Osteoblast (primary cell): ENCODE measurements at regions not wholly inside any gene's neighbourhood (a gene's known extent, or its start where the extent isn't known, plus 50 kb on each side); places are given as distances from the start of the nearest gene placed in this dataset.

Experiments
- DNase-seq: peaks from one replicate; pipeline ENCODE4 v3.0.0; 2011; ENCODE audit warnings: low spot score, mixed read lengths; ENCODE audit not compliant: insufficient read length; ENCODE audit errors: missing footprints
- H2AFZ ChIP-seq: 2 replicates; pipeline ENCODE4 v1.6.0; 2011; ENCODE audit warnings: mild to moderate bottlenecking, low read length
- H3K27ac ChIP-seq: 2 replicates; pipeline ENCODE4 v1.5.1; 2011; ENCODE audit warnings: mild to moderate bottlenecking, low read depth, low read length, moderate library complexity
- H3K27me3 ChIP-seq: 2 replicates; pipeline ENCODE4 v1.6.0; 2012; ENCODE audit warnings: mild to moderate bottlenecking, control low read depth, inconsistent platforms, low read length, moderate library complexity; ENCODE audit not compliant: insufficient read depth
- H3K36me3 ChIP-seq: 2 replicates; pipeline ENCODE4 v1.5.1; 2011; ENCODE audit warnings: mild to moderate bottlenecking, low read length, control low read depth, moderate library complexity; ENCODE audit not compliant: insufficient read depth
- H3K4me1 ChIP-seq: 2 replicates; pipeline ENCODE4 v1.5.1; 2011; ENCODE audit warnings: mild to moderate bottlenecking, low read length, control low read depth, moderate library complexity; ENCODE audit not compliant: insufficient read depth
- H3K4me2 ChIP-seq: 2 replicates; pipeline ENCODE4 v1.6.0; 2011; ENCODE audit warnings: mild to moderate bottlenecking, low read length; ENCODE audit not compliant: insufficient read depth
- H3K4me3 ChIP-seq: fragments of 200-600 bp; sonication (generic); 3 replicates; pipeline ENCODE4 v1.5.1; 2012; ENCODE audit warnings: mild to moderate bottlenecking, low read length, inconsistent platforms; ENCODE audit not compliant: insufficient read depth
- H3K79me2 ChIP-seq: 2 replicates; pipeline ENCODE4 v1.6.0; 2012; ENCODE audit warnings: mild to moderate bottlenecking, low read length, control low read depth, inconsistent platforms; ENCODE audit not compliant: insufficient read depth
- H3K9me3 ChIP-seq: 2 replicates; pipeline ENCODE4 v1.5.1; 2011; ENCODE audit warnings: low read depth, low read length, control low read depth
- H4K20me1 ChIP-seq: 2 replicates; pipeline ENCODE4 v1.6.0; 2012; ENCODE audit warnings: mild to moderate bottlenecking, low read length, control low read depth; ENCODE audit not compliant: insufficient read depth
- CTCF ChIP-seq: IDR thresholded peaks from 2 replicates; pipeline ENCODE4 v1.5.1; 2011; ENCODE audit warnings: mild to moderate bottlenecking, low read depth, low read length, moderate library complexity; ENCODE audit errors: extremely low read depth

DNA sequence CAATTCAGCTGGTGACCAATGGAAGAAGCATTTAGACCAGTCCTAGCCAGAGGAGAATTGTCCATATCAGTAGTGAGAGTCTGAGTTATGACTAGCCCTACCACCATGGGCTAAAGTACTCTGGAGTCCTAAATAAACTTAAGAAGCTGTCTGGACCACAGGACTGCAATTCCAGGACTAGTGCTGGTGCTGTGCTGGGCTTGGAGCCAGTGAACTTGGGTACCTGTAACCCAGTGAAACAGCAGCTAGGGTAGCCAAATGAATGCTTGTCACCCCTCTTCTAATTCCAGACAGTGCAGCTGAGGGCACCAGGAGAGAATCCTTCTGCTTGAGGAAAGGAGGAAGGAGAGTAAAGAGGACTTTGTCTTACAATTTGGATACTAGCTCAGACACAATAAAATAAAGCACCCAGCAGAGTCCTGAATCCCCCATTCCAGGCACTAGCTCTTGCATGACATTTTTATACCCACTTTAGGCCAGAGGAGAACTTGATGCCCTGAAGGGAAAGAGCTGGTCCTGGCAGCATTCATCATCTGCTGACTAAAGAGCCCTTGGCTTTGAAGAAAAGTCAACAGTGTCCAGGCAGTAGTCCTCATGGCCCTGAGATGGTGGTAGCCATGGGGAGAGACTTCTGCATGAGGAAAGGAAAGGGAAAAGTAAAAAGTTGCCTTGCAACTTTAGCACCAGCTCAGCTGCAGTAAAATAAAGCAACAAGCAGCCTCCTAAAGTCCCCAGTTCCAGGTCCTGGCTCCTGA is 2675.7 kb downstream of the PCDH7 start:
- DNase-seq = no peak
- Histone ChIP-seq H2AFZ (no peak overlapping the region), H3K4me2 (no peak overlapping the region), H3K4me3 (no peak overlapping the region), H3K27ac (no peak overlapping the region), H3K36me3 (no peaks in the 10 kb centered on the region), H3K4me1 (no peaks in the 10 kb centered on the region), H3K79me2 (no peaks in the 10 kb centered on the region), H3K27me3 (no peaks in the 10 kb centered on the region), H3K9me3 (no peaks in the 10 kb centered on the region), H4K20me1 (no peaks in the 10 kb centered on the region)
- TF ChIP-seq CTCF = no peak

DNA sequence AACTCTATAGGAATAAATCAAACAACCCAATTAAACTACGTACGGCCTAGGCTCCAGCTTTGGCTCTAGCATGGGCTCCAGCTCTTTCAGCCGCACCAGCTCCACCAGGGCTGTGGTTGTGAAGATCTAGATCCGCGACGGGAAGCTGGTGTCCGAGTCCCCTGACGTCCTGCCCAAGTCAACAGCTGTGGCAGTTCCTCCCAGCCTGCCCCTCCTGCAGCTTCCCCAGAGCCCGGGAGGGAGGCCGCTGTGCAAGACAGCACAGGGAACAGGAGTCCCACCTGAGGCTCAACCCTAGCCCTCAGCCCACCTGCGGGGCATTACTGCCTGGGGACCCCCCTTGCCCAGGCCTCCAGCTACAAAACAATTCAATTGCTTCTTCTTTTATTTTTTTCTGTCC is 2680.3 kb downstream of the PCDH7 start:
- DNase-seq = no peak
- Histone ChIP-seq H2AFZ (no peak overlapping the region), H3K9me3 (peaks cover 3% of the 10 kb centered on the region), H3K27ac (no peak overlapping the region), H3K4me2 (no peak overlapping the region), H3K4me3 (no peak overlapping the region), H4K20me1 (no peaks in the 10 kb centered on the region), H3K79me2 (no peaks in the 10 kb centered on the region), H3K36me3 (no peaks in the 10 kb centered on the region), H3K4me1 (no peaks in the 10 kb centered on the region), H3K27me3 (no peaks in the 10 kb centered on the region)
- no peak for TF ChIP-seq CTCF

GRCh38 chr4:33407496-33407895 is 2687.3 kb downstream of the PCDH7 start:
- Histone ChIP-seq H3K4me3 (no peak overlapping the region), H4K20me1 (no peaks in the 10 kb centered on the region), H3K9me3 (no peaks in the 10 kb centered on the region), H3K36me3 (no peaks in the 10 kb centered on the region), H3K27me3 (no peaks in the 10 kb centered on the region), H3K4me1 (no peaks in the 10 kb centered on the region), H3K79me2 (no peaks in the 10 kb centered on the region), H3K27ac (no peak overlapping the region), H3K4me2 (no peak overlapping the region), H2AFZ (no peak overlapping the region)
- no peak for TF ChIP-seq CTCF
- DNase-seq = no peak

- Histone ChIP-seq H3K4me2 (no peak overlapping the region), H3K36me3 (no peaks in the 10 kb centered on the region), H3K9me3 (no peaks in the 10 kb centered on the region), H3K27me3 (no peaks in the 10 kb centered on the region), H3K4me3 (no peak overlapping the region), H3K79me2 (no peaks in the 10 kb centered on the region), H2AFZ (no peak overlapping the region), H3K4me1 (no peaks in the 10 kb centered on the region), H3K27ac (no peak overlapping the region), H4K20me1 (no peaks in the 10 kb centered on the region)
- no peak for TF ChIP-seq CTCF
- DNase-seq = no peak
Observed at GRCh38 chr4:33411182-33411581, 2691.0 kb downstream of the PCDH7 start.
